GM18861 (cell line): ENCODE measurements at regions not wholly inside any gene's neighbourhood (a gene's known extent, or its start where the extent isn't known, plus 50 kb on each side); places are given as distances from the start of the nearest gene placed in this dataset.

Source experiments
- ATAC-seq: cut with Tn5 transposase; IDR thresholded peaks from one replicate; pipeline ENCODE4 v1.9.1; 2021; ENCODE audit not compliant: unreplicated experiment

DNA sequence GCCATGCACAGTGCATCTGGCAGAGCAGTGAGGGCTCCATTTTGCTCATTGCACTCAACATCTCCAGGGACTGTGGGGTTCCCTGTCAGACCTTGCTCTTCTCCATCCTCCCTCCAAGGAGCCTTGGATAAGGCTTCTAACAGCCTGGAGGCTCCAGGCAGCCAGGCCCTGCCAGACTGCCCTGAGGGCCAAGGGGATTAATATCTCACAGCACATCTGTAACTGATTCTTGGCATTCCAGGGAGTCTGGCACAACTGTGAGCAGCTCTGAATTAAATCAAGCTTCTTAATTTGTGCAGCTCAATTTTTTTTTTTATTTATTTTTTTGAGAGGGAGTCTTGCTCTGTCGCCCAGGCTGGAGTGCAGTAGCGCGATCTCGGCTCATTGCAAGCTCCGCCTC, 224.5 kb upstream of the PGRMC2 start:
- ATAC-seq, result no peak

DNA sequence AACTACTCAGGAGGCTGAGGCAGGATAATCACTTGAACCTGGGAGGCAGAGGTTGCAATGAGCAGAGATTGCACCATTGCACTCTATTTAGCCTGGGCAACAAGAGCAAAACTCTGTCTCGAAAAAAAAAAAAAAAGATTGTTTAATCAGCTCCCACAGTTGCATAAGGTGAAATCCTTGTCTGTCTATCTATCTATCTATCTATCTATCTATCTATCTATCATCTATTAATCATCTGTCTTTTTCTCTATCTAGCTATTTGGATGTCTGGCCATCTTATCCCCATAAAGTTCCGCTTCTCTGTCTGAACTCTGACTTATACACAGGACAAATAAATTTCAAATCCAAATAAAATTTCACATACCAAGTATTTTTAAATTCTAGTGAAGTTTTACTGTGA, 223.2 kb upstream of the PGRMC2 start:
- ATAC-seq, result no peak

DNA sequence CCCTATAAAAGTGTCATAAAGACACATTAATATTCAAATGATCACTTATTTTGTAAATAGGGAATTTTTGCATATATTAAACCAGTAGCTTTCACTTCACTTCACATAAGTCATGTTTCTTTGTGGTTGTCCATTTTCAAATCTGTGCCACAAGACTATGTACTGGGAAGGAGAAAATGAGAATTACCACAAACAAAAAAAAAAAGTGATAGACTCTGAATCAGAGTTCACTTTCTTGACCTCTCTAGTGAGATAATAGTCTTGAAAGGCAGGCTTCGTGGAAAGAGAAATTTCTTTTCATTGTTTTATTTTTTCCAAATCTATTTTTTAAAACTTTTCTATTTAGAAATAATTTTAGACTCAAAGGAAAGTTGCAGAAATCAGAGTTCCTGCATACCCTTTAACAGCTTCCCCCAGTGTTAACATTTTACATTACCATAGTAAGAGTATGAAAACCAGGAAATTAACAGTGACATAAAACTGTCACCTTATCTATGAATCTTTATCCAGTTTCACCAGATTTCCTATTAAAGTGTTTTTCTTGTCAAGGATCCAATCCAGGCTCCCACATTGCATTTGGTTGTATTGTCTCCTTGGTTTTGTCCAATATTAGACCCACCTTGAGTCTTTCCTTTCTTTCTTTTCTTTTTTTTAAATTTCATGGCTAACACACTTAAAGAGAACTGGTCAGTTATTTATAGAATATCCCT, 215.4 kb upstream of the PGRMC2 start:
- ATAC-seq, result no peak

DNA sequence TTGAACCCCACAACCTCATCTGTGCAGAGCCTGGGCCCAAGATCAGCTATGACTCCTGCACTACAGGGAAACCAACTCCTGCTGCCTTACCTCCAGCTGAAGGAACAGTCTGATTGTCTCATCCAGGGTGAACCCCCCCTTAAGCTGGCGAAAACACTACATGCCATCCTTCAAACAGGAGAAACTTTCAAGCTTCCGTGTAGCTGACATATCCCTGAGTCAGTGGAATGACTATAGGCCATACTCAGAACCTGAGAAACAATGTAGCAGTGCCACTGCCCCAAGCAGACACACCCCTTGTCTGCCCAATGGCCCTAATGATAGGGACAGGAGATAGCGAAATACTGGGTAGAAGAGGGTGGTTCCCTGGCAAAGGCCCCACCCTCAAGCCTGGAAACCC, 213.6 kb upstream of the PGRMC2 start:
- ATAC-seq, result no peak

DNA sequence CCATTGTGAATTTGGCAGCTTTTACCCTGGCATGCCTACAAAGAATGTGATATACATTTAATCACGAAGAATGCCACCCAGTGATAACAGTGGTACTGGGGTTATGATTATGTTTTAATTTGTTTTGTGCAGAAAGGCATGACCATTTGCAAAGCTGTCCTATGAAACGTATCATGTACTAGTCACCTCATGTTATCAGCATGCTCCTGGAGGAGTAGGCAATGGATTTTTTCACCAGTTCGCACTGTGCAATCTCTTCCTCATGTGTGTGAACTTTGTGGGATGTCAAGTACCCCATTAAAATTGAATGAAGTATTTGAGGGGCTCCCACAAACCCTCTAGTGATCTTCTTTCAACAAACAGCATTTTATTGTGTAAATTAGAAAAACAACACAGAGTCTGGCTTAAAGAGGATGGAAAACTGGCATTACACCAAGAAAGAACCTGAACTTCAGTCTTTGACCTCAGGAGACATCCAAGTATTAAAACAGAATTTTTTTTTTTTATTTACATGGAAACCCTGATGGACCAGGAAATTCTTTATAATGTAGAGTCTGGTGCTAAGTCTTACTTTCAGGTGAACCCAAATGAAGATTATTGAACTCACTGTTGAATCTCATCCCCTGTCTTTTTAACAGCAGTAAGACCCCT, 200.6 kb upstream of the PGRMC2 start:
- ATAC-seq, result no peak

DNA sequence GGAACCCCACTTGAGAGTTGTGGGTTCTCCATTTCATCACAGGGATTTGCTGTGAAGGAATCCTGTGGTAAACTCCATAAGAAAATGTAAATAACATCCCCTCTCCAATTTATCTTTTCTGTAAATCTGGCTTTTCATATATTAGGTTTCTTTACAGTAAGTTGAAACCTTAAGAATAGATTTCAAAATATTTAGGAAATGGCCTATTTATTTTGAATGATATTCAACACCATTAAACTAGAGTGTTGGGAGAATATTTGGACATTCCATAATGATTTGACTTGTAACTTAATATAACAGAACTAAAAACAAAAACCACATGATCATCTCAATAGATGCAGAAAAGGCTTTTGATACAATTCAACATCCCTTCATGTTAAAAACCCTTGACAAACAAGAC, 197.3 kb upstream of the PGRMC2 start:
- ATAC-seq, result no peak

DNA sequence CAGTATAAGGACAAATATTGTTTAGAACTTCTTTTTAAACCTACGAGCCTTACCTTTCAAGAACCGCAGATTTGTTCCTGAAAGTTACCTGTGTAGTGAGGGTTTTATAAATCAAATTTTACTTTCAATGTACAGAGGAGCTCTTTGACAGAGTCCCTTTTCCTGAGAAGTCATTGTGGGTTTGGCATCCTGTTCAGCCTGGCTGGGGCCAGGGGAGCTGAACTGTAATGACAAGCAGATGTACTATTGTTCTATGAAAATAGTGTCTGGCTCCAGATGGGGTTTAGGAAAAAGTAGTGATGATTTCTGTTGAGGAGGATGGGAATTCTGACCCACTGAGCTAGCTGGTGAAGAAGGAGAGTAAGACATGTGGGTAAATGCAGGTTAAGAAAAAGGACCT, 196.2 kb upstream of the PGRMC2 start:
- no peak for ATAC-seq

DNA sequence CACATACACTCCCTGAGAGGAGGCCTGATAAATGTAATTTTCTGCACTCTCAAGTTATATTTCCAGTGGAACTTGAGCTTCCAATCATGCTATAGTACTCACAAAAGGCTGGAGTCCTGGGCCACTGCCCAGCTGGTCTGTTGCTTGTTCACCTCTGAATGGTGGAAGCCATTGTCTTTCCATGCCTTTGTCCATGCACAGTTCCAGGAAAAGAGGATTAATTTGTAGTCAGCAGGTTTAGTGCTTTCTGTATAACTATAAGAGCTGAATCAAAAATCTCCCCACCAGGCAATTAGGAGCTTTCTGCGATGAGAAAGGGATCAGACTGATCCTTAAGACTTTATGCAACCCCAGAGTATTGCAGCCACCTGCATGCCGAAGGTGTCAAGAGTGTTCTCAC, 195.4 kb upstream of the PGRMC2 start:
- ATAC-seq, result no peak

DNA sequence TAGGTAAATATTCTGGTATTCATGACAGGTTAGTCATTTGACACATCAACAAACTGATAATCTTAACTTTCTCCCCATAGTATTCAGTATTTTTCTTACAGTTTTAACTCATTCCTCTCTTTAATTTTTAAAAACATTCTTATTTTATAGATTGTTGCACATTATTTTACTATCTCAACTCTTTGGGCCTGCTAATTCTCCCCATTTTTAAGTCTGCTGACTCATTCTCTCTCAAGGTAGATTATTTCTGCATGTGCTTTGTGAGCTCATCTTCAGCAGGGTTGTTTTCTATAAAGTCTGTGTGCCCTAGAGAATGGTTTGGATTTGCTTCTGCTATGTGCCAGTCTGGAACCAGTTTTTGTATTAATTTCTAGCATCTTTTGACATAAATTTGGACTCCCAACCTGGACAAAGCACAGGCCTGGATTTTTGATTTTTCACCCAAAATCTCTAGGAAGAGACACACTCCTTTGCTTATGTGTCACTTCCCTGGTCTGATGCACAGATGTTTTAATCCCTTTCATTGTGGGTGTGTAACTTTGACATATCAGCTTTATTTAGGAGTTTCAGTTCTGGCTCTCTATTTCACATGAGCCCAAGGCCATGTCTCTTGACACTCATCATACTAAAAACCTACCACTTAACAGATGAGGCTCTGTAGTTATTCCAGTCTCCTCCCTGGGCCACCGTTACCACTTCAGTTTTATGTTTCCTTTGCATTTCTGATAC, 194.3 kb upstream of the PGRMC2 start:
- no peak for ATAC-seq

DNA sequence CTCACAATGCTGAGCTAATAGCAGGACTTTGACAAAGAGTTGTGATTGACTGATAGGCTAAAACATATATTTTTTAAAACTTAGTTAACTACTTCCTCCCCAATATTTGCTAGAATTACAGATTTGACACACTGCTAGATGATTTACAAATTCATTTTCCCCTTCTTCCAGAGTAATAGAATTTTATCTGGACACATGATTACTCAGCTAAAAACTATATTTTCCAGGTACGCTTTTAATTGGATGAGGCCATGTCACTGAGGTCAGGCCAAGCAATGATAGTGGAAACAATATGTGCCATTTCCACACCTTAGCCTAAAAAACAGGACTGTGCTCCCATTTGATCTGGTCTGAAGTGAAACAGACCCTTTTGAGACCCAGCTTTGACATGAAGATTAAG, 193.3 kb upstream of the PGRMC2 start:
- no peak for ATAC-seq

DNA sequence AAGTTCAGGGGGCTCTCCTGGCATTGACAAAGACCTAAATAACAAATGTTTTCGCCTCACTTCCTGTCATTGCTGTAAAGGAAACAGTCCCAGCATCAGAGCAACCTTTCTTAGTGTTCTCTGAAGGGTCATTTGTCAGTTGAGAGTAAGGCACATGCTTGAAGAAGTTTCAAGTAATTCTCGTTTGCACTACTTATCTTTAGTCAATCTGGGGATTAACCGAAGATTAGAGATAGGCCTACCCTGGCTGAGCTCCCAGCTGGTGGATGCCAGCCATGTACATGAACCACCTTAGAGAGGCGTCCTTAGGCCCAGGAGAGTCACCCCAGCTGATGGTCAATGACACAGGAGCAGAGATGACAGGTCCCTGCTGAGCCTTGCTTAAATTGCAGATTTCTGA, 189.9 kb upstream of the PGRMC2 start:
- ATAC-seq, result no peak

DNA sequence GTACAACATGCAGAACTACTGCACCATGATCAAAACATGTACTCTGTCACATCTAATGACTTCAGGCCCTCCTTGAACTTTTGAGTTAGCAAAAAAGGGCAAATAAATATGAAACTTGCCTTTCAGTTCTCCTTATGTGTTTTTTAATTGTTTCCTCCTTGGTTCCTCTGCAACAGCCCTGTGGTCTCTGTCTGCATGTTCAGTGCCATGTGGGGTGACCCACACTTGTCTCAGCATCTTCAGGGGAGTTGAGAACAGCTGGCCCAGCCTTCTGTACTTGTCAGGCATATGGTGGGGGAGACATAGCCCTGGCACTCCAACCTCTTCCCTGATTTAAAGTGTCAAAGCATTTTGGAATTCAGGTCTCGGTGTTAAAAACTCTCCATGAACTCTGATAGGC, 188.0 kb upstream of the PGRMC2 start:
- no peak for ATAC-seq

DNA sequence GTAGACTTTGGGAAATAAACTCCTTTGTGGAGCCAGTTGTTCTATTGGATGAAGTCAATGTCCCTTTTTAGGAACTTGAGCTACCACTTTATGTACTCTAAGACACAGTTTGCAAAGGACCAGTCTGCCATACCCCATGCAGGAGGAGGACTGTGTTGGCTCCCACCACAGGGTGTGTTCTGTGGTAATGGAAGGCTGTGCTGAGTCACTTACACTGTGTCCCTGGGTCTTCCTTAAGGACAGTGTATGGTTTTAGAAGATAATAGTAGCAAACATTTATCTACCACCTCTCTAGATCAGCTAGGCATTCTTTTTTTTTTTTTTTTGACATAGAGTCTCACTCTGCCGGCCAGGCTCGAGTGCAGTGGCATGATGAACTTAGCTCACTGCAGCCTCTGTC, 184.0 kb upstream of the PGRMC2 start:
- ATAC-seq, result no peak

DNA sequence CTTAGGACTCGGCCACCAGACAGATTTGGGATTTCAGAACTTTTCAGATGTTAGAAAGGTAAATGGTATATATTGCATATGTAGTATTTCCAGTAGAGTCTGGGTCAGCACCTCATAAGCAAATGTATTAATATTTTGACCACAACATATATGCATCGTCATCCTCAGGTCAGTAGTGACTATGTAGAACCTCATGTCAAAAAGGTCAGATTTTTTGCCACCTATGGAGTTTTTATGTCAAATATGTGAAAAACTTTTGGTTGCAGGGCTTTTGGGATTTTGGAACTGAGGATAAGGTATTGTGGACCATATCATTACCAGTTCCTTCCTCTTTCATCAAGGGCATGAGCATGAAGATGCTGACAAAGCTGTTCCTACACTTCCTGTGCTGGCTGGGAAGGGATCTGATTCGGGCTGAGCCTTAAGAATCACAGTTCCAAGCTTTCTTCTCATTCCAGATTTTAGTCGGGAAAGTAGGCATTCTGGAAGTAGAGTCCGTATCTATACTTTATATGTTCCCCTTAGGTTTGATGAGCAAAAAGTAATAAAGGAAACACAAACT, 183.0 kb upstream of the PGRMC2 start:
- no peak for ATAC-seq

DNA sequence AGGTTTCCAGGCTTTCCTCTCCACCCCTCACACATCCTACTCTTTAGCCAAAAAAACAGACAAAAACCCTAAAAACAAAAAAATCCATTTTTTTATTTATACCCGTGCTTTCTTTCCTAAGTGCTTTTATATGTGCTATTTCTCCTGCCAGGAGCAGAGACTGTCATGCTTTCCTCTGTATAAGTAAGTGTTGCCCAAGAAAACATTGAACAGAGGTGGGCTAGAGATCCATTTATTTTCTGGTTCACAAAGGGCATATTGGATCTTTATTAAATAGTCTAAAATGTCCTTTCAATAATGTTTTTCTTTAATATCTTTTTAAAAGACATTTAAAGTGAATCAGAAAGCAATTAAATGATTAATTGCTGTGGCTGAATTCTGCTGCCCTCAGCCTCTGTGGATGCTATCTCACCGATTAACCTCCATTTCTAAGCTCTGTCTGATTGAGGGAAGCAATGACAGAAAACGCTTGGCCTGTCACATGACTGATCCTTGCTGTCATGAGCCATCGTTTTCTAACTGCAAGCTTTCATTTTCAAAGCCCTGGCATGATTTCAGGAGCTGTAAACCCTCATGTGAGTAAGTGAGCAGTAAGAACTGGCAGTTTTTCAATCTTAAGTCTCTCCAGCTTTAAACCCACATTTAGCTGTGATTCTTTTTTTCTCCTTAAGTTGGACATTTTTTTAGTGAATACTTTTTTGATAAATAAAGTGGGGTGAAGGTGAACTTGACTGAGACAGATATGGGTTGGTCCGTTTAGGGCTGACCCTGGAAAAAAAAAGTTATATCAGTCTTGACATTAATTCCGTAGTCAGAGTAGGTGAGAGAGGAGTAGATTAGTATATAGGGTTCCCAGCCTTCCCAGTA, 180.7 kb upstream of the PGRMC2 start:
- no peak for ATAC-seq

DNA sequence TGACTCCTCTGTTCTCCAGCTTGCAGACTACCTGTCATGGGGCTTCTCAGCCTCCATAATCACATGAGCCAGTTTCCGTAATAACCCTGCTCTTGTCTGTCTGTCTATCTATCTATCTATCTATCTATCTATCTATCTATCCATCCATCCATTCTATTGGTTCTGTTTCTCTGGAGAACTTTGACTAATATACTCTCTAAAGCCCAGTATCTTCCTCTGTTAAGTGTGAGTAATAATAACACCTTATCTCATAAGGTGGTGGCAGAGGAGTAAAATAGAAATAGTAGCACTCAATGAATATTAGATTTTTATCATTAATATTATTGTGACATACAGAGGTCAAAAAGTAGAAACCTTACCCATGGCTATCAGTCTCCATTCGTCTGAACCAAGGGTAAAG, 177.9 kb upstream of the PGRMC2 start:
- no peak for ATAC-seq

DNA sequence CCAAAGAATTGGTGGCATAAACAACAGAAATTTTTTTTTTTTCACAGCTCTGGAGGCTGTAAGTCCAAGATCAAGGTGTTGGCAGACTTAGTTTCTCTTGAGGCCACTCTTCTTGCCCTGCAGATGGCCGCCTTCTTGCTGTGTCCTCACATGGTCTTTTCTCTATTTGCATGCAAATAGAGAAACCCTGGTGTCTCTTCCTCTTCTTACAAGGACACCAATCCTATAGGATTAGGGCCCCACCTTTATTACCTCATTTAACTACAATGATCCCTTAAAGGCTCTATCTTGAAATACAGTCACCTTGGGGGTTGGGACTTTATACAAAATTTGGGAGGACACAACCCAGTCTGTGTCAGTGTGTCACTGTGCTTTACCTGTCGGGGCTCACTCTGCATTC, 175.4 kb upstream of the PGRMC2 start:
- ATAC-seq, result no peak

DNA sequence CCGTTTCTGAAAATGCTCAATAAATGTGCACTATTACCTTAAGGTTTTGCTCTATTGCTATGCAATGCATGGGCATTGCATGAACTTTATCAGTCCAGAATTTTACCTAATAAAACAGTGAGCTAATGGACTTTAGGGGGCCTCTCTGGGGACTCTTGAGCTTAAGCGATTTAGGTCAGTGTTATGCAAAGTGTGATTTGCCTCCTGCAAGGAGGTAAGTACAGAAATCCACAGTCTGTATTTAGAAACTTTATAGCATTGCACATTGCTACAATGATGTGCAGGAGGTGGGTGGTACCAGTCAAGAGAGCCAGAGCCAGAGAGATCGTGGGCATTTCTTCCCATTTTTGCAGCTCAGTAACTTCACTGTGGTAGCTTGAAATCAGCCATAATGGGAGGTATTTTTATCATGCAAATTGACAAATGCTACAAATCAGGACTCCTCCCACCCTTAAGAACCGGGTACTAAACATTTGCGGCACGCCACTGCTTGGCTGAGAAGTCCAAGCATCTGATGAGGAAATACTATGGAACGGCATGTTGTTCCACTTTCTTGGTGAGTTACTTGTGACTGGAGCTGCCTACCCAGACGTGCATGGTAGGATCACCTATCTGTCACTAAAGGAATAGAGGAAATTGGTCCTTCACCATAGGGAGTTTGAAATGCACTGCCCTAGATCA, 174.6 kb upstream of the PGRMC2 start:
- ATAC-seq, result no peak

DNA sequence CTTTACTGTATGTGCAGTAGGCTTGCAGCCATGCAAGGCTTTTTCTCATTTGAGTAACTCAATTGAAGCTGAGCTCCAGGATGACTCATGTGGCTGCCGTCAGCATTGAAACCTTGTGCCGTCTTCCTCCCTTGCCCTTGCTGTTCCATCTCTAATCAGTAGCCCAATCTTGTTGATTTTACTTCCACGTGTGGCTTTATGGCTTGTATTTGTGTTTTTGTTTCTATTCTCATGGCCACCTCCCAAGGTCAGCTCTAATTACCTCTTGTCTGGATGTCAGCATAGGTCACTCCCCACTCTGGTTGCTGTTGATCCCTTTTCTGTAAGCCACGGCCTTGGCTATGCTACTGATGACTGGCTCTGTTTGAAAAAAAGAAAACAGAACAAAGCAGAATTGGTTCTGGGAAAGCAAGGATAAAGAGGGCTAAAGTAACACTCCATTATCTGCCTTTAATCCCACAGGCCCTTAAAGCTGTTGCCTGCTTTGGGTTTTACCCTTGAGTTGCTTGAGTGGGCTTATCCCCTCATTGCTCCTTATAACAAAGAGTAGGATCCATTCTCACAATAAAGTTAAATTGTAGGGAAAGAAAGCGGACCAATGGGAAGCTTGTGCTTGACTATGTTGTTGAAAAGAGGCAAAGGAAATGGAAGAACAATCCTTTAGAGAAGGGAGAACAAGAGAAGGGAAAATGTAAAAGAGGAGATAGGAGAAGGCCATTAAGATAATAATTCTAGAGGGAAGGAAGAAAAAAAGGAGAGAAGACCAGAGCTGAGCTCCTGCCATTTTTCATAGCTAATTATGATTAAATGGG, 173.9 kb upstream of the PGRMC2 start:
- peak; percentile 81 for ATAC-seq

DNA sequence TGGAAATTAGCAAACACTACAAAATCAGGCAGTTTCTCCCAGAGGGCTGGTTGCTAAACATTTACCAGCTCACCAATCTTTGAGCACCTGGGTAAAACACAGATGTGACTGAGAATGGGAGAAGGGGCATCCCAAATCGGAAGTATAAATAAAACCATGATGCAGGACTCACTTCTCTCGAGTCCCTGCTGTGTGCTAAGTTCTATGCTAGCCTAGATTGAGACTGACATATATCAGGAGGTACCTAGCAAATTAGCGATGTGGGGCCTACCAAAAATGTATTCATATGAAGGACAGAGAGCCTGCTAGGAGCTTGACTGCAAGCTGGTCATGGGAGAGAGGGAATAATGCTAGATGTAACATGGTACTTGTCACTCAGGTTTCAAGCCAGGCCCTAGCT, 171.9 kb upstream of the PGRMC2 start:
- no peak for ATAC-seq
